Amygdala (tissue), 56 donors: ENCODE measurements at regions not wholly inside any gene's neighbourhood (a gene's known extent, or its start where the extent isn't known, plus 50 kb on each side); places are given as distances from the start of the nearest gene placed in this dataset.

ENCODE experiments used
- DNase-seq, 56 donors: peaks; one replicate each; lab custom pipeline; 2025; lab: John Stamatoyannopoulos, UW

DNA sequence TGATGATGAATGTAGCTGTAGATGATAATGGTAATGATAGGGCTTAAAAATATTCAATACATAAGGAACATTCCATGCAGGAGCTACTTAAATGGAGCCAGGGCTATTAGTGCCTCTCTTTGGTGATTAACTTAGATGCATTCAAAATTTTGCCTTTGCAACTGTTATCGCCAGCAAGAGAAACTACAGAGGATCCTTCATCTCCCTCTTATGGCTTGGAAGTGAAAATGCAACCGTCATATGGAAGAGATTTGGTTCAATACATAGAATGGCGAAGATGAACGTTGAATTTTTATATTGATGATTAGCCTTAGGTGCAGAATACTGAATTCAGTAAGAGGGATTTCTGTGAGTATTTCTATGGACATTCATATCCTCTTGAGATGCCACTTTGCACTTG, 134.5 kb upstream of the NLGN4X start:
- no peak for DNase-seq

DNA sequence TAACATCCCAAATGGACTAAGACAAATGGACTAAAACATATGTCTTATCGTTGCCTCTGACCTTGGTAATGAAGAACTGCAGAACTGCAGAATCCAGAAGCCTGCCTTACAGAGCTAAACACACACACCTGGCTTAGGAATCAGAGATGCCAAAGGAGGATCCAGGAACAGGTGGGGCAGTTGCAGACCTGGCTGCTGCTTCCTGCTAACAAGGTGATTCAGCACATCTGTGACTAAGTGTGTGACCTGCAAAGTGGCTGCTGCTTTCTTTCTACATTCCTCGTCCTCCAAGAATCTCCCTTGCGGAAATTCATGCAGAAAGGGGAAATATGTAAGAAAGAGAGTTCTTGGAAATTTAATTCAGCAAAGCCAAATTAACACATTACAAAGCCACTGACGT, 96.8 kb upstream of the NLGN4X start:
- DNase-seq = no peak

DNA sequence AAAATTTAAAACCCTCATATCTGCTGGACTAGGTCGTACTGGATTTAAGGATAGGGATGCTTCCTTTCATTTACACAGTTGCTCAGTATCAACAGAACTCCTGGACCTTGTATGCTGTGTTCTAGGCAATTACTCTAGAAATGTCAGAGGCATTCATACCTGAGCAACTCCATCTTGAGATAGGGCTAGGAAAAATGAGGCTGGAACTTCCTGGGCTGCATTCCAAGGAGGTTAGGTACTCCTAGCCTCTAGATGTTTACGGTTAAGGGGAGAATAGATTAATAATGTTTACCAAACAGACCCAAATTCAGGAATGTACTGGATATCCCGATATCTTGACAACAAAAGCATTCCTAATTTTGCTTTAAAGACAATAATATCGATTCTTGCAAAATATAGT, 84.7 kb upstream of the NLGN4X start:
- no peak for DNase-seq

DNA sequence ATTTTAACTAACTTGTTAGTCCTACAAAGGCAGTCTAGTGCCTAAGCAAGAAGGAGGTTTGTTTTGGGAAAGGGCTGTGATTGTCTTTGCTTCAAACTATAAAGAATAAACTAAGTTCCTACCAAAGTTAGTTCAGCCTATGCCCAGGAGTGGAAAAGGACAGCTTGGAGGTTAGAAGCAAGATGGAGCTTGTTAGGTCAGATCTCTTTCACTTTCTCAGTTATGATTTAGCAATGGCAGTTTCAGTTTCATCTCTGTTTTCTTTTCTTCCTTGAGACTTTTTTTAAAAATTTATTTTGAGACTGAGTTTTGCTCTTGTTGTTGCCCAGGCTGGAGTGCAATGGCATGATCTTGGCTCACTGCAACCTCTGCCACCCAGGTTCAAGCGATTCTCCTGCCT, 82.9 kb upstream of the NLGN4X start:
- no peak for DNase-seq

DNA sequence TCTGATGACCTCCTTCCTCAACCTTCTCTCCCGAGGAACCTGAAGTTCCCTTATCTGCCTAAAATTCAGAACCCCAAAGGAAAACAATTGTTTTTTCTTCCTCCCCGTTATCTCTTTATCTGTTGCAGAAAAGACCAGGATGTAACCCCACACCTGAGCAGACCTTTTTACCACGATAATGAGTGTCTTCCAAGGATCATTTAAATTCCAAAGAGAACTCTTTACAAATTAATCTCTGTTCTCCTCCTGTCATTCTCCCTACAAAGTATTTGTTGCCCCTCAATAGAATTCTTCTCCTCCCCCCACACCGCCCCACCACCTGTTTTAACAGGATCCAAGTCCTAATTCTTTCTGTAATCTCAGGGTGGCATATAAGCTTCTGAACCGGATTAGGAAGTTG, 78.5 kb upstream of the NLGN4X start:
- DNase-seq = no peak

DNA sequence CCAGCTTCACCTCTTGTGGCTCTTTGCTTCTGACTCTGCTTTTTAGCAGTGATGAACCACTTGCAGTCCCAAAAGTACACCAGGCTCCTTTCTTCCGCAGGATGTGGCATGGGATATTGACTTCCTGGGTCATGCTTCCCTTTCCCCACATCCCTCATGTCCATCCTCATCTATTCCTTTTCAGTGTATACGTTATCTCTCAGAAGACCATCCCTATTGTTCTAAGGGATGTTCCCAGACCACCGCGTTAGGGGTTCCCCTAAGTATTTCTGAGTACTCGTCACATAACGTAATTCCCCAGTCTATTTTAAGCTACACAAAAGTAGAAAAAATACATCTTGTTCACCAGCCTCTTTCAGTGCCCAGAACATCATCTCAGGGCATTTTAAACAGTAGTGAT, 71.1 kb upstream of the NLGN4X start:
- DNase-seq = no peak

DNA sequence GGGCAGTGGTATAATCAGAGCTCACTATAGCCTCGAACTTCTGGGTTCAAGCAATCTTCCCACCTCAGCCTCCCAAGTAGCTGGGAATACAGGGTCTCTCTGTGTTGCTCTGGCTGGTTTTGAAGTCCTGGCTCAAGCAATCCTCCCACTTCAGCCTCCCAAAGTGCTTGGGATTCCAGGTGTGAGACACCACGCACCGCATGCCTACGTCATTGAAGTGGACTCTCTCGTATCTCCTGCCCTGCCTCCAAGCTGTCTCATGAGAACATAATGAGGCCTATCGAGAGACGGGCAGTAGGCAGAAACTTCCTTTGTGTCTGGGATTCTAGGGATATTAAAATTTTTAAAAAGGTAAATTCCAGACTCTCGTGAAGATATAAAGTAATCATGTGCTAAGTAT, 65.0 kb upstream of the NLGN4X start:
- no peak for DNase-seq

DNA sequence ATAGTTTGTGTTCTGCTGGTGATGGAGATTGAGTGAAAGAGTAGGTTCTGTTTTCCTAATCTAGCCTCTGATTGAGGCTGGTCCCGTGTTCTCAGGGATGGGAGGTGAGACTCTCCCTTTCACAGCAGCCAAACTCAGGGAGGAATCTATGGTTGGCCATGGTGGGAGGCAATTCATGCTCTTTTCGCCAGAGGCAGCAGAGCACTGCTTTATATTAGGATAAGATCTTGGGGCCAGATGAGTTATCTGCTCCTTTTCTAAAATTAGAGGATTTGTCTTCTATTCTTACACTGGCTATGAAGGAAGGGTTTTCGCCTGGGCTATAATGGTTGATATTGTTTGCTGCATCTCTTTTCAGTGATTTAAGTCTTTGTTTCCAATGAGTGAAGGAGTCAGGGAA, 63.9 kb upstream of the NLGN4X start:
- DNase-seq = no peak

DNA sequence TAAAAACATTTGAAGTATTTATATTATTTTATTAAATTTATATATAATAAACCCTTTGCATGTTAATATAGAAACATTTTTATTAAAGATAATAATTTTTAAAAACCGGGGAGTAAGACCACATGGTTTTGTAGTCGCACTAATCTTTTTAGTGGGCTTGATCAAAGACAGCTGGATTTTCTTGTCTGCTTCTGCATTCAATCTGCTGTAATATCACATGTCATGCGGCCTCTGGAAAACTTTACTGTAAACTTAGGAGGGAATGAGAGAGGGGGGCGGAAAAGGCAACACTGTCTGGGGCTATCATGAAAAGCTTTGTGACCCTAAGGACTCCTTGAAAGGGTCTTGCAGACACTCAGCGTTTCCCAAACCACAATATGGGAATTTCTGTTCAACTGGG, 62.8 kb upstream of the NLGN4X start:
- DNase-seq = no peak

DNA sequence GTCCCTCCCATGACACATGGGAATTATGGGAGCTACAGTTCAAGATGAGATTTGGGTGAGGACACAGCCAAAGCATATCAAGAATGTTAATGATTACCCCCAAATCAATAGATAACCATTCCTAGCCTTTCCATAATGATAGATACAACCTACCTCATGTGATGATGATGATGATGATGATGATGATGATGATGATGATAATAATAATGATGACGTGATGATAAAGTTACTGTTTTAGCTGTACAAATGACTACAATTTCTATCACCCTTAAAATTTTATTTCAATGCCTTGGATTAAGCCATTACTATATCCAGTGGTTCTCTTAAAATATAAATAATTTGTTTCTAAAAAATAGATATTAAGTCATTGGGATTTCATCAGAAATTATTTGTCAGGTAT, 55.2 kb upstream of the NLGN4X start:
- no peak for DNase-seq

DNA sequence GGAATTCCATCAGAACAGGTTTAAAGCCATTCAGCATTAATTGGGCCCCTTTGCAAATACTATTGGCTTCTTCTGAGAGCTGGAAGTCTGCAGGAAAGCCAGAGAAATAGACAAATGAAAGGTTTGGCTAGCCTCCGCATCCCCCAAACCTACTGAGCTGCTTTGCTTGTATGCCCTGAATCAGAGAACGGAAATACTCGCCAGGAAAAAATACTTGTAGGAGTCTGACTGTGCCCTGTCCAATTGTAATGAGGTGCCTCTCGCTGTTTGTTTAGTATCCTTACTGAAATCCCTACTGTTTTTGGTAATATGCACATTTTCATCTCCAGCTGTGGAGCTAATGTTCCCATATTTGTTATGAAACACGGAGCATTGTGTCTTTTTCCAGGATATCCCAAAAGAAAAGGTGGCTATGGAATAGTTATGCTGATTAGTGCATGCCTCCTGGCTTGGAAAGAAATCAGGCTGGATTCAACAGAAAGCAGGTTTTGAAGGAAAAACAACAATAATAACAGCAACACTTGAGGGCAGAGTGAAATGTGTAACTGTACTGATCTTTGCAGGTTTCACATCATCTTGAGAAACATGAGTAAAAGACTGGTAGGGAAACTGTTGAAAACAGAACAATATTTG, 50.7 kb upstream of the NLGN4X start:
- no peak for DNase-seq
